CD14-positive monocyte (primary cell): ENCODE measurements at regions not wholly inside any gene's neighbourhood (a gene's known extent, or its start where the extent isn't known, plus 50 kb on each side); places are given as distances from the start of the nearest gene placed in this dataset.

Experiments
- DNase-seq, 3 donors: peaks; one replicate each; pipeline ENCODE4 v3.0.0-alpha.2; 2011 to 2022
- H2AFZ ChIP-seq: 2 replicates; pipeline ENCODE4 v1.6.0; 2012; ENCODE audit warnings: mild to moderate bottlenecking, low read depth, low read length, inconsistent platforms; ENCODE audit not compliant: insufficient read depth, poor library complexity, severe bottlenecking
- H3K27ac ChIP-seq, 2 donors: 1 replicate in 1 of 2; 2 replicates in 1 of 2; pipeline ENCODE4 v1.5.1; 2012 to 2013; ENCODE audit warnings: low read length in 2 of 2, control low read depth in 1 of 2, inconsistent platforms in 1 of 2, low read depth in 1 of 2, mild to moderate bottlenecking in 1 of 2
- H3K27me3 ChIP-seq, 2 donors: one replicate each; pipeline versions ENCODE4 v1.6.0 to v1.6.1; 2011 to 2013; ENCODE audit warnings: low read length in 2 of 2; ENCODE audit not compliant: control insufficient read depth in 2 of 2, insufficient read depth in 2 of 2
- H3K36me3 ChIP-seq, 2 donors: replicated peaks in 1 of 2; 1 replicate in 1 of 2; 2 replicates in 1 of 2; pipeline versions ENCODE4 v1.5.1 to v1.6.1; 2012 to 2013; ENCODE audit warnings: low read length in 2 of 2, control low read depth in 1 of 2, inconsistent platforms in 1 of 2, mild to moderate bottlenecking in 1 of 2; ENCODE audit not compliant: insufficient read depth in 2 of 2, control insufficient read depth in 1 of 2
- H3K4me1 ChIP-seq, 2 donors: 1 replicate in 1 of 2; 2 replicates in 1 of 2; pipeline versions ENCODE4 v1.5.1 to v1.6.1; 2012 to 2013; ENCODE audit warnings: low read length in 2 of 2, control low read depth in 1 of 2, inconsistent platforms in 1 of 2, mild to moderate bottlenecking in 1 of 2, moderate library complexity in 1 of 2; ENCODE audit not compliant: insufficient read depth in 2 of 2, control insufficient read depth in 1 of 2
- H3K4me2 ChIP-seq: replicated peaks from 2 replicates; pipeline ENCODE3; 2012; ENCODE audit warnings: low read length, moderate library complexity, mild to moderate bottlenecking; ENCODE audit not compliant: poor library complexity, severe bottlenecking; ENCODE audit errors: extremely low read depth
- H3K4me3 ChIP-seq, 3 experiments: fragments of 200-600 bp in 1 of 3; sonication (generic) in 1 of 3; replicated peaks in 1 of 3; 1 replicate in 2 of 3; 2 replicates in 1 of 3; pipeline ENCODE4 v1.5.1; 2011 to 2013; ENCODE audit warnings: low read length in 3 of 3, mild to moderate bottlenecking in 3 of 3, control low read depth in 2 of 3, low read depth in 2 of 3, inconsistent platforms in 1 of 3, moderate library complexity in 1 of 3
- H3K79me2 ChIP-seq: 2 replicates; pipeline ENCODE4 v1.6.0; 2012; ENCODE audit warnings: mild to moderate bottlenecking, control low read depth, inconsistent platforms, low read length, moderate library complexity; ENCODE audit not compliant: insufficient read depth
- H3K9ac ChIP-seq: 2 replicates; pipeline ENCODE4 v1.6.0; 2017; ENCODE audit warnings: low read length, mild to moderate bottlenecking; ENCODE audit not compliant: insufficient read depth, poor library complexity, severe bottlenecking
- H3K9me3 ChIP-seq, 2 donors: replicated peaks in 1 of 2; 1 replicate in 1 of 2; 2 replicates in 1 of 2; pipeline versions ENCODE4 v1.5.1 to v1.6.1; 2012 to 2013; ENCODE audit warnings: low read length in 2 of 2, control low read depth in 1 of 2; ENCODE audit not compliant: control insufficient read depth in 1 of 2, insufficient read depth in 1 of 2
- H4K20me1 ChIP-seq: 2 replicates; pipeline ENCODE4 v1.6.0; 2012; ENCODE audit warnings: mild to moderate bottlenecking, low read length, control low read depth, moderate library complexity; ENCODE audit not compliant: insufficient read depth
- H3K27ac Mint-ChIP-seq, 7 donors: one replicate each; pipeline ENCODE4 v1.8.0; 2020; ENCODE audit warnings: mild to moderate bottlenecking in 7 of 7, mixed read lengths in 7 of 7, moderate library complexity in 6 of 7, inconsistent platforms in 2 of 7
- H3K27me3 Mint-ChIP-seq, 3 donors: one replicate each; pipeline ENCODE4 v1.8.0; 2021 to 2022; ENCODE audit warnings: low read depth in 3 of 3, mild to moderate bottlenecking in 3 of 3, mixed read lengths in 3 of 3, moderate library complexity in 3 of 3, inconsistent platforms in 1 of 3
- H3K36me3 Mint-ChIP-seq, 2 donors: one replicate each; pipeline ENCODE4 v1.8.0; 2020; ENCODE audit warnings: mixed read lengths in 2 of 2, inconsistent platforms in 1 of 2, mild to moderate bottlenecking in 1 of 2
- H3K4me1 Mint-ChIP-seq: one replicate; pipeline ENCODE4 v1.8.0; 2020; ENCODE audit warnings: mild to moderate bottlenecking, mixed read lengths
- H3K4me3 Mint-ChIP-seq, 2 donors: one replicate each; pipeline ENCODE4 v1.8.0; 2020; ENCODE audit warnings: mild to moderate bottlenecking in 2 of 2, mixed read lengths in 2 of 2, moderate library complexity in 1 of 2
- H3K9me3 Mint-ChIP-seq, 7 donors: one replicate each; pipeline ENCODE4 v1.8.0; 2020 to 2022; ENCODE audit warnings: mixed read lengths in 7 of 7, mild to moderate bottlenecking in 6 of 7, moderate library complexity in 6 of 7, inconsistent platforms in 2 of 7
- CTCF ChIP-seq: fragments of 200-600 bp; IDR thresholded peaks from one replicate; pipeline ENCODE4 v1.8.0; 2022; ENCODE audit warnings: antibody characterized with exemption, mild to moderate bottlenecking
- WGBS: methylation state at CpG from one replicate; pipeline ENCODE4 v1.1.5; 2013; ENCODE audit warnings: missing lambda C conversion rate; ENCODE audit not compliant: insufficient coverage; 5-methylcytosine and 5-hydroxymethylcytosine counted together
- intact Hi-C, 2 donors: fragments of 100-400 bp; cut with micrococcal nuclease; formaldehyde crosslinking; loops; one replicate each; pipeline versions ENCODE4 v1.15.0 to v1.15.1; 2023

- H4K20me1 ChIP-seq, result no peaks in the 10 kb centered on the region
- H3K9ac ChIP-seq, result no peak overlapping the region
- intact Hi-C loops, result no loop called here
- peaks cover 2% of the 10 kb centered on the region for H3K4me1 Mint-ChIP-seq
- H3K27ac Mint-ChIP-seq, result peak overlapping the region in 1 of 7 donors; percentile 41
- no peak overlapping the region for H3K4me3 Mint-ChIP-seq
- H3K36me3 ChIP-seq, result no peaks in the 10 kb centered on the region
- no peaks in the 10 kb centered on the region for H3K9me3 ChIP-seq
- peaks cover 0 to 2% (median 0%) of the 10 kb centered on the region in 7 donors for H3K9me3 Mint-ChIP-seq
- no peaks in the 10 kb centered on the region for H3K4me1 ChIP-seq
- H2AFZ ChIP-seq, result no peak overlapping the region
- peaks cover 1 to 18% (median 11%) of the 10 kb centered on the region in 3 donors for H3K27me3 Mint-ChIP-seq
- no peak for TF ChIP-seq CTCF
- WGBS, result 89% methylated on average over 10 of the region's 10 CpGs
- H3K27ac ChIP-seq, result no peak overlapping the region
- no peaks in the 10 kb centered on the region for H3K36me3 Mint-ChIP-seq
- H3K4me3 ChIP-seq, result no peak overlapping the region
- no peaks in the 10 kb centered on the region for H3K79me2 ChIP-seq
- DNase-seq, result no peak
- H3K27me3 ChIP-seq, result no peaks in the 10 kb centered on the region
- H3K4me2 ChIP-seq, result no peak overlapping the region
Observed at GRCh38 chr1:36645867-36646266, 163.2 kb upstream of the CSF3R start.

GRCh38 chr1:36644556-36644955 lies 161.8 kb upstream of the CSF3R start:
- WGBS, result 90% methylated on average over 2 of the region's 7 CpGs
- no peak overlapping the region for H3K27ac ChIP-seq
- H3K9me3 ChIP-seq, result no peaks in the 10 kb centered on the region
- Mint-ChIP-seq H3K4me3 (no peak overlapping the region), H3K4me1 (no peaks in the 10 kb centered on the region), H3K27ac (no peak overlapping the region), H3K27me3 (peaks cover 3 to 15% (median 10%) of the 10 kb centered on the region in 3 donors), H3K9me3 (no peaks in the 10 kb centered on the region), H3K36me3 (no peaks in the 10 kb centered on the region)
- no peaks in the 10 kb centered on the region for H3K36me3 ChIP-seq
- no peak overlapping the region for H3K4me3 ChIP-seq
- TF ChIP-seq CTCF, result no peak
- DNase-seq, result no peak
- intact Hi-C loops, result no loop called here
- no peaks in the 10 kb centered on the region for H3K4me1 ChIP-seq
- no peaks in the 10 kb centered on the region for H3K27me3 ChIP-seq
- no peak overlapping the region for H3K4me2 ChIP-seq
- H3K79me2 ChIP-seq, result no peaks in the 10 kb centered on the region
- H4K20me1 ChIP-seq, result no peaks in the 10 kb centered on the region
- H2AFZ ChIP-seq, result no peak overlapping the region
- no peak overlapping the region for H3K9ac ChIP-seq
